H1 (cell line): ENCODE measurements at regions not wholly inside any gene's neighbourhood (a gene's known extent, or its start where the extent isn't known, plus 50 kb on each side); places are given as distances from the start of the nearest gene placed in this dataset.

Source experiments
- CTCF ChIA-PET: fragments of 300-600 bp; sonication (Branson Sonifier 250); formaldehyde crosslinking; loops from one replicate; lab custom pipeline; 2021; ENCODE audit not compliant: partially characterized antibody; lab: Charles Lee
- POLR2A ChIA-PET: fragments of 300-600 bp; sonication (Branson Sonifier 250); formaldehyde crosslinking; loops from one replicate; lab custom pipeline; 2021; ENCODE audit warnings: inconsistent platforms; ENCODE audit not compliant: partially characterized antibody; lab: Charles Lee
- DNase-seq, 2 experiments: peaks; one replicate each; pipeline versions ENCODE4 v3.0.0 to v3.0.0-alpha.2; 2010 to 2022; ENCODE audit warnings: low spot score in 2 of 2, low read depth in 1 of 2, mixed read lengths in 1 of 2
- FAIRE-seq: peaks from 2 replicates; lab custom pipeline; 2011; peaks lifted over from hg19 to GRCh38; lab: Jason Lieb, UNC
- H2AFZ ChIP-seq: 2 replicates; pipeline ENCODE4 v1.8.1; 2012; ENCODE audit warnings: low read length, inconsistent platforms
- H2AK5ac ChIP-seq: 2 replicates; pipeline ENCODE4 v1.6.1; 2013; ENCODE audit warnings: low read depth, low read length
- H2BK120ac ChIP-seq: replicated peaks from 2 replicates; pipeline ENCODE3; 2013; ENCODE audit warnings: low read depth, low read length, inconsistent platforms
- H2BK12ac ChIP-seq: 2 replicates; pipeline ENCODE4 v1.6.1; 2013; ENCODE audit warnings: low read depth, low read length
- H2BK15ac ChIP-seq: 2 replicates; pipeline ENCODE4 v1.6.1; 2013; ENCODE audit warnings: low read length
- H2BK20ac ChIP-seq: 2 replicates; pipeline ENCODE4 v1.6.1; 2013; ENCODE audit warnings: low read length
- H2BK5ac ChIP-seq: 2 replicates; pipeline ENCODE4 v1.6.1; 2013; ENCODE audit warnings: low read depth, low read length
- H3K14ac ChIP-seq: 2 replicates; pipeline ENCODE4 v1.6.1; 2013; ENCODE audit warnings: inconsistent platforms; ENCODE audit not compliant: insufficient read length
- H3K18ac ChIP-seq: 2 replicates; pipeline ENCODE4 v1.6.1; 2013; ENCODE audit warnings: low read length; ENCODE audit errors: extremely low read depth
- H3K23ac ChIP-seq: 2 replicates; pipeline ENCODE4 v1.6.1; 2013; ENCODE audit warnings: inconsistent platforms; ENCODE audit not compliant: insufficient read length
- H3K23me2 ChIP-seq: 2 replicates; pipeline ENCODE4 v1.6.1; 2013; ENCODE audit warnings: low read depth, low read length
- H3K27ac ChIP-seq: 2 replicates; pipeline ENCODE4 v1.6.1; 2011; ENCODE audit warnings: low read depth, low read length, inconsistent platforms
- H3K27me3 ChIP-seq, 4 experiments: replicated peaks in 1 of 4; 1 replicate in 1 of 4; 2 replicates in 3 of 4; pipeline versions ENCODE4 v1.6.1 to v1.8.1; 2011 to 2013; ENCODE audit warnings: low read length in 3 of 4, mild to moderate bottlenecking in 3 of 4, inconsistent platforms in 2 of 4, mixed read lengths in 2 of 4, moderate library complexity in 1 of 4; ENCODE audit not compliant: control insufficient read depth in 3 of 4, insufficient read depth in 3 of 4; ENCODE audit errors: extremely low read depth in 1 of 4
- H3K36me3 ChIP-seq, 4 experiments: 2 replicates each; pipeline versions ENCODE4 v1.6.1 to v1.8.1; 2011 to 2013; ENCODE audit warnings: mild to moderate bottlenecking in 4 of 4, low read length in 3 of 4, moderate library complexity in 2 of 4, control low read depth in 1 of 4, inconsistent platforms in 1 of 4; ENCODE audit not compliant: insufficient read depth in 4 of 4, control insufficient read depth in 2 of 4
- H3K4ac ChIP-seq: replicated peaks from 2 replicates; pipeline ENCODE3; 2013; ENCODE audit warnings: low read length, low read depth, mixed read lengths, inconsistent platforms; ENCODE audit not compliant: insufficient read length
- H3K4me1 ChIP-seq, 4 experiments: replicated peaks in 1 of 4; 1 replicate in 1 of 4; 2 replicates in 3 of 4; pipeline versions ENCODE4 v1.6.1 to v1.8.1; 2011 to 2013; ENCODE audit warnings: low read length in 3 of 4, inconsistent platforms in 2 of 4, mixed read lengths in 1 of 4; ENCODE audit not compliant: insufficient read depth in 4 of 4, control insufficient read depth in 3 of 4
- H3K4me2 ChIP-seq, 2 experiments: 2 replicates each; pipeline versions ENCODE4 v1.6.1 to v1.8.1; 2011 to 2013; ENCODE audit warnings: low read depth in 2 of 2, low read length in 2 of 2, control low read depth in 1 of 2, inconsistent platforms in 1 of 2, mild to moderate bottlenecking in 1 of 2; ENCODE audit not compliant: insufficient read depth in 1 of 2
- H3K4me3 ChIP-seq, 4 experiments: fragments of 200-600, 300-600 bp in 1 of 4; sonication (generic), shearing (Covaris generic), sonication (Bioruptor Twin) in 1 of 4; 2 replicates each; pipeline versions ENCODE4 v1.5.1 to v1.8.1; 2011 to 2016; ENCODE audit warnings: low read length in 4 of 4, low read depth in 3 of 4, control low read depth in 2 of 4, inconsistent platforms in 2 of 4, mild to moderate bottlenecking in 2 of 4, mixed read lengths in 1 of 4, moderate library complexity in 1 of 4; ENCODE audit not compliant: insufficient read depth in 2 of 4; ENCODE audit errors: extremely low read depth in 1 of 4
- H3K56ac ChIP-seq: replicated peaks from 2 replicates; pipeline ENCODE3; 2013; ENCODE audit warnings: low read depth, mild to moderate bottlenecking, mixed read lengths, low read length, inconsistent platforms; ENCODE audit not compliant: insufficient read length
- H3K79me1 ChIP-seq: 2 replicates; pipeline ENCODE4 v1.6.1; 2013; ENCODE audit warnings: low read depth, low read length, control low read depth
- H3K79me2 ChIP-seq, 2 experiments: 2 replicates each; pipeline versions ENCODE4 v1.6.1 to v1.8.1; 2012 to 2013; ENCODE audit warnings: low read length in 2 of 2, mild to moderate bottlenecking in 2 of 2, inconsistent platforms in 1 of 2; ENCODE audit not compliant: insufficient read depth in 2 of 2, control insufficient read depth in 1 of 2
- H3K9ac ChIP-seq, 4 experiments: replicated peaks in 1 of 4; 1 replicate in 1 of 4; 2 replicates in 3 of 4; pipeline versions ENCODE4 v1.6.1 to v1.8.1; 2011 to 2013; ENCODE audit warnings: low read depth in 3 of 4, low read length in 3 of 4, control low read depth in 2 of 4, mild to moderate bottlenecking in 2 of 4, moderate library complexity in 2 of 4, inconsistent platforms in 1 of 4; ENCODE audit errors: extremely low read depth in 1 of 4
- H3K9me3 ChIP-seq, 2 experiments: 2 replicates each; pipeline versions ENCODE4 v1.6.1 to v1.8.1; 2012 to 2013; ENCODE audit warnings: mild to moderate bottlenecking in 2 of 2, moderate library complexity in 2 of 2, control low read depth in 1 of 2, inconsistent platforms in 1 of 2, low read depth in 1 of 2, low read length in 1 of 2, mixed read lengths in 1 of 2; ENCODE audit not compliant: insufficient read depth in 2 of 2
- H4K20me1 ChIP-seq, 2 experiments: replicated peaks in 1 of 2; 2 replicates each; pipeline versions ENCODE3 to v1.8.1; 2011 to 2013; ENCODE audit warnings: inconsistent platforms in 2 of 2, low read length in 2 of 2, mild to moderate bottlenecking in 1 of 2; ENCODE audit not compliant: insufficient read depth in 2 of 2, control insufficient read depth in 1 of 2
- H4K5ac ChIP-seq: 2 replicates; pipeline ENCODE4 v1.6.1; 2013; ENCODE audit warnings: low read length, low read depth, mixed read lengths, inconsistent platforms; ENCODE audit not compliant: insufficient read length
- H4K8ac ChIP-seq: 2 replicates; pipeline ENCODE4 v1.8.0; 2013; ENCODE audit warnings: mild to moderate bottlenecking, moderate library complexity, low read length, inconsistent platforms; ENCODE audit not compliant: insufficient read depth; ENCODE audit errors: extremely low read depth
- H4K91ac ChIP-seq: replicated peaks from 2 replicates; pipeline ENCODE3; 2013; ENCODE audit warnings: low read length, mixed read lengths, inconsistent platforms; ENCODE audit not compliant: insufficient read length
- CBX8 ChIP-seq: fragments of 300-800, 300-1000 bp; sonication (generic); IDR thresholded peaks from 2 replicates; pipeline ENCODE4 v1.7.1; 2016; ENCODE audit warnings: low read depth, low read length, borderline replicate concordance
- EP300 ChIP-seq, 2 experiments: IDR thresholded peaks; 1 replicate in 1 of 2; 2 replicates in 1 of 2; pipeline ENCODE4 v1.6.1; 2011 to 2012; ENCODE audit warnings: low read depth in 2 of 2, low read length in 2 of 2, mild to moderate bottlenecking in 2 of 2, borderline replicate concordance in 1 of 2, inconsistent platforms in 1 of 2, moderate library complexity in 1 of 2
- SUZ12 ChIP-seq: fragments of 200-600 bp; sonication (generic); IDR thresholded peaks from 2 replicates; pipeline ENCODE4 v1.6.1; 2012; ENCODE audit warnings: mild to moderate bottlenecking, inconsistent platforms, low read length, moderate library complexity, mixed read lengths
- WGBS, 2 experiments: shearing (Covaris generic) in 1 of 2; methylation state at CpG; one replicate each; pipeline versions ENCODE4 v1.1.6 to v1.1.7; 2013 to 2015; ENCODE audit warnings: low lambda C conversion rate in 2 of 2, mixed read lengths in 2 of 2, inconsistent platforms in 1 of 2, low coverage in 1 of 2, missing lambda C conversion rate in 1 of 2; ENCODE audit not compliant: insufficient replicate concordance in 2 of 2, insufficient coverage in 1 of 2, insufficient read length in 1 of 2; ENCODE audit errors: extremely low coverage in 1 of 2, missing lambda C conversion rate in 1 of 2; 5-methylcytosine and 5-hydroxymethylcytosine counted together
- TF ChIP-seq, protein P1 (sequence below), 3 experiments: IDR thresholded peaks; 1 replicate in 2 of 3; 2 replicates in 1 of 3; pipeline versions ENCODE4 v1.5.1 to v1.6.1; 2011; ENCODE audit warnings: low read length in 3 of 3, mild to moderate bottlenecking in 3 of 3, inconsistent platforms in 2 of 3, low read depth in 1 of 3, moderate library complexity in 1 of 3; ENCODE audit not compliant: insufficient read depth in 1 of 3; ENCODE audit errors: control extremely low read depth in 1 of 3

DNA sequence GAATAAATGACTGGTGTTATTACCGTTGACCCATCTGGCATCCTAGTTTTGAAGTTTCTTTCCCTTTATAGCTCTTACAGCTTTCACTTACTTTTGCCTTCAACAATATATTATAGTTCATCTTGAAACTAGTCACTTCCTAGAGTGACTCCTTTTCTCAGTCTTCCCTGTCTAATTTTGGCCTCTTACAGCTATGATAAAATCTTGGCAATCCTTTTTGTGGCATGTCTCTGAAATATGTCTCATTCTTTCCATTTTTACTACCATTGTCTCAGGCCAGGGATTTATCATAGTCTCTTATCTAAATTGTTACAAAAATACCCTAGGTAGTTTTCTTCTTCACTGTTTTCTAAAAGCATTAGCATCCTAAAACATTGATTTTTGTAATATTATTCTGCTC is 621.3 kb upstream of the ZNF608 start:
- no peak overlapping the region for H2BK120ac ChIP-seq
- H2BK5ac ChIP-seq = no peak overlapping the region
- no peaks in the 10 kb centered on the region for H3K23me2 ChIP-seq
- no peaks in the 10 kb centered on the region for H3K27me3 ChIP-seq
- no peak for DNase-seq
- ChIA-PET POLR2A (interaction anchor here (0.6 kb wide), 1 partner anchor 367 kb away, joined by 3 read pairs; no protein-coding TSS in a partner anchor), CTCF (interaction anchor here (1.1 kb wide), 1 partner anchor 15 kb away, joined by 3 read pairs; no protein-coding TSS in a partner anchor)
- H4K8ac ChIP-seq = no peak overlapping the region
- 95% methylated on average over 1 of the region's 1 CpG; no CpG with 5 or more reads in 1 of the 2 experiments for WGBS, 2 experiments
- H4K5ac ChIP-seq = no peak overlapping the region
- H3K9me3 ChIP-seq = no peaks in the 10 kb centered on the region
- H3K23ac ChIP-seq = no peak overlapping the region
- no peak overlapping the region for H2BK12ac ChIP-seq
- no peak overlapping the region for H2BK20ac ChIP-seq
- H3K56ac ChIP-seq = no peak overlapping the region
- H3K4ac ChIP-seq = no peak overlapping the region
- no peak overlapping the region for H3K9ac ChIP-seq
- no peaks in the 10 kb centered on the region for H3K79me2 ChIP-seq
- H3K14ac ChIP-seq = no peak overlapping the region
- no peaks in the 10 kb centered on the region for H4K20me1 ChIP-seq
- no peak overlapping the region for H2AFZ ChIP-seq
- H2BK15ac ChIP-seq = no peak overlapping the region
- H3K18ac ChIP-seq = no peak overlapping the region
- no peak overlapping the region for H2AK5ac ChIP-seq
- no peak overlapping the region for H3K4me3 ChIP-seq
- H3K4me2 ChIP-seq = no peak overlapping the region
- no peak overlapping the region for H3K27ac ChIP-seq
- H4K91ac ChIP-seq = no peak overlapping the region
- H3K79me1 ChIP-seq = no peaks in the 10 kb centered on the region
- no peak for FAIRE-seq
- TF ChIP-seq CBX8 = no peak
- TF ChIP-seq SUZ12 = no peak
- TF ChIP-seq, protein P1, sequence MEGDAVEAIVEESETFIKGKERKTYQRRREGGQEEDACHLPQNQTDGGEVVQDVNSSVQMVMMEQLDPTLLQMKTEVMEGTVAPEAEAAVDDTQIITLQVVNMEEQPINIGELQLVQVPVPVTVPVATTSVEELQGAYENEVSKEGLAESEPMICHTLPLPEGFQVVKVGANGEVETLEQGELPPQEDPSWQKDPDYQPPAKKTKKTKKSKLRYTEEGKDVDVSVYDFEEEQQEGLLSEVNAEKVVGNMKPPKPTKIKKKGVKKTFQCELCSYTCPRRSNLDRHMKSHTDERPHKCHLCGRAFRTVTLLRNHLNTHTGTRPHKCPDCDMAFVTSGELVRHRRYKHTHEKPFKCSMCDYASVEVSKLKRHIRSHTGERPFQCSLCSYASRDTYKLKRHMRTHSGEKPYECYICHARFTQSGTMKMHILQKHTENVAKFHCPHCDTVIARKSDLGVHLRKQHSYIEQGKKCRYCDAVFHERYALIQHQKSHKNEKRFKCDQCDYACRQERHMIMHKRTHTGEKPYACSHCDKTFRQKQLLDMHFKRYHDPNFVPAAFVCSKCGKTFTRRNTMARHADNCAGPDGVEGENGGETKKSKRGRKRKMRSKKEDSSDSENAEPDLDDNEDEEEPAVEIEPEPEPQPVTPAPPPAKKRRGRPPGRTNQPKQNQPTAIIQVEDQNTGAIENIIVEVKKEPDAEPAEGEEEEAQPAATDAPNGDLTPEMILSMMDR (IDR thresholded peaks at IDR 0.05; ENCODE audit: control extremely low read depth in 1 of 3, insufficient read depth in 1 of 3, low read depth in 1 of 3, low read length in 3 of 3) = no peak
- no peak for TF ChIP-seq EP300 (IDR thresholded peaks at IDR 0.05; ENCODE audit: borderline replicate concordance in 1 of 2, low read depth in 2 of 2, low read length in 2 of 2)
- H3K4me1 ChIP-seq = peaks cover 0 to 10% (median 3%) of the 10 kb centered on the region in 4 experiments; a peak in 3 of 7 replicates
- no peaks in the 10 kb centered on the region for H3K36me3 ChIP-seq
